HepG2 (cell line): ENCODE measurements at regions not wholly inside any gene's neighbourhood (a gene's known extent, or its start where the extent isn't known, plus 50 kb on each side); places are given as distances from the start of the nearest gene placed in this dataset.

Experiments used
- ATAC-seq: fragments of 200-7000 bp; cut with Tn5 transposase; 3 replicates; pipeline ENCODE4 v1.9.1; 2020; ENCODE audit warnings: mild to moderate bottlenecking, moderate library complexity
- BruUV-seq: library from RNA; stranded (reverse); fragments of 400-500 nt; replicated peaks from 2 replicates; lab custom pipeline; 2021; lab: Mats Ljungman, UMichigan
- CTCF ChIA-PET: fragments of 300-600 bp; formaldehyde crosslinking; extraction: SDS; loops from one replicate; lab custom pipeline; 2021; ENCODE audit warnings: low total read pairs, inconsistent platforms, low intra/inter-chr PET ratio; lab: Yijun Ruan, JAX
- POLR2A ChIA-PET: fragments of 350-600 bp; sonication (Branson Sonifier 250); formaldehyde crosslinking; loops from one replicate; lab custom pipeline; 2020; ENCODE audit warnings: antibody characterized with exemption, inconsistent platforms; lab: Yijun Ruan, JAX
- DNase-seq: peaks from one replicate; pipeline ENCODE4 v3.0.0-alpha.2; 2015; ENCODE audit warnings: low spot score
- FAIRE-seq: peaks from 3 replicates; lab custom pipeline; 2011; peaks lifted over from hg19 to GRCh38; lab: Jason Lieb, UNC
- H2AFZ ChIP-seq: one replicate; pipeline ENCODE4 v1.6.1; 2011; ENCODE audit warnings: low read length, inconsistent platforms
- H3K27ac ChIP-seq: fragments of 300-600 bp; 3 replicates; pipeline ENCODE4 v1.8.0; 2011; ENCODE audit warnings: mixed run types, mild to moderate bottlenecking, mixed read lengths, low read length, inconsistent platforms; ENCODE audit not compliant: insufficient read depth; ENCODE audit errors: extremely low read length
- H3K27me3 ChIP-seq, 2 experiments: fragments of 200-600 bp in 1 of 2; 2 replicates in 1 of 2; 3 replicates in 1 of 2; pipeline versions ENCODE4 v1.6.0 to v1.8.0; 2011; ENCODE audit warnings: low read length in 2 of 2, mild to moderate bottlenecking in 2 of 2, moderate library complexity in 2 of 2, inconsistent platforms in 1 of 2; ENCODE audit not compliant: insufficient read depth in 2 of 2, control insufficient read depth in 1 of 2
- H3K36me3 ChIP-seq, 2 experiments: fragments of 200-600 bp in 1 of 2; replicated peaks in 1 of 2; 2 replicates in 1 of 2; 3 replicates in 1 of 2; pipeline versions ENCODE4 v1.5.1 to v1.8.0; 2011; ENCODE audit warnings: low read length in 2 of 2, inconsistent platforms in 1 of 2; ENCODE audit not compliant: insufficient read depth in 2 of 2, control insufficient read depth in 1 of 2
- H3K4me1 ChIP-seq: 2 replicates; pipeline ENCODE4 v1.5.1; 2012; ENCODE audit warnings: low read length, inconsistent platforms; ENCODE audit not compliant: insufficient read depth
- H3K4me2 ChIP-seq: 2 replicates; pipeline ENCODE4 v1.6.0; 2011; ENCODE audit warnings: low read depth, low read length, inconsistent platforms
- H3K4me3 ChIP-seq, 3 experiments: fragments of 200-600 bp in 1 of 3; sonication (generic), shearing (Covaris generic) in 1 of 3; replicated peaks in 1 of 3; 2 replicates each; pipeline ENCODE4 v1.5.1; 2011 to 2016; ENCODE audit warnings: low read length in 3 of 3, inconsistent platforms in 2 of 3, low read depth in 2 of 3, mild to moderate bottlenecking in 2 of 3, control low read depth in 1 of 3, mixed read lengths in 1 of 3; ENCODE audit not compliant: insufficient read depth in 1 of 3
- H3K79me2 ChIP-seq: one replicate; pipeline ENCODE4 v1.6.1; 2011; ENCODE audit warnings: low read length, inconsistent platforms; ENCODE audit not compliant: insufficient read depth
- H3K9ac ChIP-seq: 2 replicates; pipeline ENCODE4 v1.6.0; 2011; ENCODE audit warnings: mild to moderate bottlenecking, low read depth, low read length, inconsistent platforms; ENCODE audit not compliant: insufficient read depth
- H3K9me3 ChIP-seq: 2 replicates; pipeline ENCODE4 v1.5.1; 2012; ENCODE audit warnings: mild to moderate bottlenecking, low read length
- H4K20me1 ChIP-seq: 2 replicates; pipeline ENCODE4 v1.6.0; 2011; ENCODE audit warnings: inconsistent platforms, mild to moderate bottlenecking, low read length, moderate library complexity; ENCODE audit not compliant: insufficient read depth
- CCDC6 ChIP-seq: sonication (generic); formaldehyde crosslinking; IDR thresholded peaks from 2 replicates; pipeline ENCODE4 v1.8.1; 2022; ENCODE audit warnings: mild to moderate bottlenecking, missing genetic modification reagents, moderate library complexity
- CEBPG ChIP-seq: IDR thresholded peaks from 2 replicates; pipeline ENCODE4 v1.6.1; 2016
- CREB1 ChIP-seq, 2 experiments: fragments of 450-650 bp in 1 of 2; IDR thresholded peaks; 2 replicates each; pipeline ENCODE4 v1.6.1; 2016 to 2017; ENCODE audit warnings: control low read depth in 1 of 2, mild to moderate bottlenecking in 1 of 2, missing compliant biosample characterization in 1 of 2, missing genetic modification characterization in 1 of 2
- CTCF ChIP-seq: sonication (generic); formaldehyde crosslinking; IDR thresholded peaks from 2 replicates; pipeline ENCODE4 v1.5.0; 2020; ENCODE audit warnings: mild to moderate bottlenecking, missing genetic modification reagents, moderate library complexity
- FOXP1 ChIP-seq, 2 experiments: fragments of 450-650 bp in 1 of 2; IDR thresholded peaks; 2 replicates each; pipeline ENCODE4 v1.6.1; 2017 to 2018; ENCODE audit warnings: antibody characterized with exemption in 1 of 2
- GABPA ChIP-seq, 2 experiments: IDR thresholded peaks; 2 replicates each; pipeline ENCODE4 v1.6.1; 2011 to 2016; ENCODE audit warnings: low read depth in 2 of 2, low read length in 1 of 2, missing biosample characterization in 1 of 2, missing genetic modification characterization in 1 of 2
- GATAD2A ChIP-seq: IDR thresholded peaks from 2 replicates; pipeline ENCODE4 v1.6.1; 2016
- KLF16 ChIP-seq, 2 experiments: sonication (generic) in 1 of 2; formaldehyde crosslinking in 1 of 2; IDR thresholded peaks; 2 replicates each; pipeline versions ENCODE4 v1.6.1 to v1.8.0; 2016 to 2023; ENCODE audit warnings: missing genetic modification reagents in 2 of 2, missing compliant biosample characterization in 1 of 2
- MTA1 ChIP-seq: sonication (generic); formaldehyde crosslinking; IDR thresholded peaks from 2 replicates; pipeline ENCODE4 v1.4.0; 2020; ENCODE audit warnings: missing genetic modification reagents, mild to moderate bottlenecking, borderline replicate concordance
- MTA3 ChIP-seq: sonication (generic); formaldehyde crosslinking; IDR thresholded peaks from 2 replicates; pipeline ENCODE4 v1.4.0; 2020; ENCODE audit warnings: missing genetic modification reagents
- NR2F1 ChIP-seq, 2 experiments: fragments of 450-650 bp in 1 of 2; formaldehyde crosslinking in 1 of 2; IDR thresholded peaks; 2 replicates each; pipeline versions ENCODE4 v1.5.0 to v1.6.1; 2016 to 2020; ENCODE audit warnings: mild to moderate bottlenecking in 1 of 2, missing compliant biosample characterization in 1 of 2, missing genetic modification reagents in 1 of 2, moderate library complexity in 1 of 2
- NR2F2 ChIP-seq: IDR thresholded peaks from 2 replicates; pipeline ENCODE4 v1.6.1; 2012; ENCODE audit warnings: low read depth, inconsistent platforms, borderline replicate concordance
- NR2F6 ChIP-seq, 2 experiments: IDR thresholded peaks; 2 replicates each; pipeline ENCODE4 v1.6.1; 2016; ENCODE audit warnings: antibody characterized with exemption in 1 of 2, mild to moderate bottlenecking in 1 of 2
- PCBP2 ChIP-seq: fragments of 200-400 bp; formaldehyde crosslinking; optimal IDR thresholded peaks from 2 replicates; pipeline ENCODE3; 2018; ENCODE audit warnings: low read length, low read depth; ENCODE audit not compliant: poor library complexity, severe bottlenecking
- RFXANK ChIP-seq: IDR thresholded peaks from 2 replicates; pipeline ENCODE4 v1.6.1; 2016
- RXRB ChIP-seq: IDR thresholded peaks from 2 replicates; pipeline ENCODE4 v1.6.1; 2016; ENCODE audit warnings: borderline replicate concordance, missing genetic modification reagents, missing compliant biosample characterization
- SIX1 ChIP-seq: sonication (generic); formaldehyde crosslinking; IDR thresholded peaks from 2 replicates; pipeline ENCODE4 v1.4.0; 2020; ENCODE audit warnings: missing genetic modification reagents, borderline replicate concordance
- SNRNP70 ChIP-seq: fragments of 200-400 bp; formaldehyde crosslinking; IDR thresholded peaks from 2 replicates; pipeline ENCODE4 v1.6.1; 2017; ENCODE audit warnings: mild to moderate bottlenecking, low read depth, low read length, moderate library complexity
- SOX13 ChIP-seq, 3 experiments: fragments of 450-650 bp in 1 of 3; sonication (generic) in 1 of 3; formaldehyde crosslinking in 1 of 3; IDR thresholded peaks in 2 of 3; conservative IDR thresholded peaks in 1 of 3; 2 replicates each; pipeline versions ENCODE4 v1.5.0 to v1.6.1; 2016 to 2020; ENCODE audit warnings: antibody characterized with exemption in 1 of 3, mild to moderate bottlenecking in 1 of 3, missing compliant biosample characterization in 1 of 3, missing genetic modification reagents in 1 of 3, moderate library complexity in 1 of 3
- TEF ChIP-seq: sonication (generic); formaldehyde crosslinking; IDR thresholded peaks from 2 replicates; pipeline ENCODE4 v1.5.0; 2020; ENCODE audit warnings: missing genetic modification reagents
- ZNF816 ChIP-seq: sonication (generic); formaldehyde crosslinking; IDR thresholded peaks from 2 replicates; pipeline ENCODE4 v1.8.0; 2022; ENCODE audit warnings: missing genetic modification reagents, mild to moderate bottlenecking, borderline replicate concordance
- WGBS: methylation state at CpG from one replicate; pipeline ENCODE4 v1.1.6; 2017; ENCODE audit warnings: low lambda C conversion rate; 5-methylcytosine and 5-hydroxymethylcytosine counted together
- in situ Hi-C: cut with HindIII; loops from 2 replicates; pipeline ENCODE4 v1.10.0; 2017; ENCODE audit warnings: low pct_unique_long_range_greater_than_20kb; ENCODE audit not compliant: extremely low pct_ligation_motif_present
- intact Hi-C: fragments of 100-400 bp; cut with micrococcal nuclease; formaldehyde crosslinking; loops from one replicate; pipeline ENCODE4 v1.10.0; 2022; ENCODE audit not compliant: unreplicated experiment

DNA sequence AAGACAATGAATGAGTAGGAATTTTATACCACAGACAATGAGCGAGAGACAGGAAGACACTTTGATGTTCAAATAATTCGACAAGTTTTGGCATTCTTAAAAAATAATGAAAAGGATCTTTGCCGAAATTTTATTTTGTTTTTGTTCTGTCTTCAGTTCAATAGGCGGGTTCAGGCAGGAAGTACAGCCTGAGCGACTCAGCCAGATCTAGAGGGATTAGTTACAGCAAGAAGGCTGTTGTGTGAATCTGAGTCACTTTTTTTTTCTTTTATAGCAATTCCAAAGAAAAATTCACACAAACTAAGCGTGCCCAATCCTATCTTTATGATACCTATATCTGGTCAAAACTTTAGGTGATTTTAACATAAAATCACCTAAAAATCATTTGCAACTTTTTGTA, 505.4 kb upstream of the FAM241A start (continued):
- TF ChIP-seq SIX1 = no peak
- TF ChIP-seq ZNF816 = no peak
- TF ChIP-seq RXRB = no peak

- Histone ChIP-seq H2AFZ (no peak overlapping the region), H3K79me2 (no peaks in the 10 kb centered on the region), H3K4me1 (no peaks in the 10 kb centered on the region), H3K27ac (no peak overlapping the region), H3K27me3 (no peaks in the 10 kb centered on the region), H4K20me1 (no peaks in the 10 kb centered on the region), H3K4me2 (no peak overlapping the region), H3K36me3 (no peaks in the 10 kb centered on the region), H3K4me3 (no peak overlapping the region), H3K9ac (no peak overlapping the region), H3K9me3 (no peaks in the 10 kb centered on the region)
- POLR2A ChIA-PET = interaction anchor here (0.6 kb wide), 1 partner anchor 9 kb away, joined by 3 read pairs; no protein-coding TSS in a partner anchor
- in situ Hi-C loops (loop anchor here (5.0 to 25.0 kb wide), 4 partner anchors 210 to 1630 kb away; no protein-coding TSS in a partner anchor), intact Hi-C loops (loop anchor here (1.0 to 5.0 kb wide), 5 partner anchors 157 to 1645 kb away; no protein-coding TSS in a partner anchor)
- ATAC-seq = peak; percentile 97
- CTCF ChIA-PET = interaction anchor here (1.4 to 2.0 kb wide), 3 partner anchors 213 to 390 kb away, joined by 5 to 15 read pairs (median 11); no protein-coding TSS in a partner anchor
- no TSS peak for BruUV-seq
- DNase-seq = peak; percentile 87
- 2% methylated on average over 9 of the region's 9 CpGs for WGBS
- peak; percentile 90 for FAIRE-seq
- no peak for TF ChIP-seq PCBP2
- peak; percentile 83 for TF ChIP-seq CTCF (CRISPR knock-in tag)
- TF ChIP-seq RFXANK = no peak
- TF ChIP-seq MTA3 (CRISPR knock-in tag) = no peak
- TF ChIP-seq KLF16 (CRISPR knock-in tag; IDR thresholded peaks at IDR 0.05) = 0 out of 4 replicates have a peak, but pooled peaks of 1 of the 2 experiments have one; percentile 34
- TF ChIP-seq TEF (CRISPR knock-in tag) = no peak
- peak; percentile 65 for TF ChIP-seq GATAD2A (CRISPR knock-in tag)
- no peak for TF ChIP-seq SNRNP70
- no peak for TF ChIP-seq CREB1 (IDR thresholded peaks at IDR 0.05)
- peak; percentile 52 for TF ChIP-seq CREB1 (CRISPR knock-in tag; IDR thresholded peaks at IDR 0.05)
- TF ChIP-seq NR2F2 = peak; percentile 59; the same call in 1 of the 2 replicates
- peak; percentile 75 for TF ChIP-seq NR2F6 (IDR thresholded peaks at IDR 0.05)
- TF ChIP-seq NR2F6 (CRISPR knock-in tag; IDR thresholded peaks at IDR 0.05) = peak; percentile 79
- peak in 1 of 2 experiments; percentile 84; a peak in 2 of 4 replicates for TF ChIP-seq NR2F1 (CRISPR knock-in tag; IDR thresholded peaks at IDR 0.05)
- no peak for TF ChIP-seq SOX13 (IDR thresholded peaks at IDR 0.05)
- 0 out of 4 replicates have a peak, but pooled peaks of 1 of the 2 experiments have one; percentile 11 for TF ChIP-seq SOX13 (CRISPR knock-in tag; conservative IDR thresholded peaks at IDR 0.05 in 1 of 2, IDR thresholded peaks at IDR 0.05 in 1 of 2)
- TF ChIP-seq FOXP1 (IDR thresholded peaks at IDR 0.05) = no peak
- 0 out of 2 replicates have a peak, but pooled peaks have one; percentile 4 for TF ChIP-seq FOXP1 (CRISPR knock-in tag; IDR thresholded peaks at IDR 0.05)
- TF ChIP-seq CCDC6 (CRISPR knock-in tag) = no peak
- TF ChIP-seq GABPA (IDR thresholded peaks at IDR 0.05; ENCODE audit: low read depth, low read length) = no peak
- TF ChIP-seq GABPA (CRISPR knock-in tag; IDR thresholded peaks at IDR 0.05; ENCODE audit: low read depth) = no peak
- TF ChIP-seq MTA1 (CRISPR knock-in tag) = no peak
- TF ChIP-seq CEBPG (CRISPR knock-in tag) = peak; percentile 89
These were observed 503.3 kb upstream of the FAM241A start for GRCh38 chr4:111641813-111642579.
